Trophoblast cell (in vitro differentiated cells and primary cell): ENCODE measurements at regions not wholly inside any gene's neighbourhood (a gene's known extent, or its start where the extent isn't known, plus 50 kb on each side); places are given as distances from the start of the nearest gene placed in this dataset.

Source experiments
- DNase-seq, 2 donors: peaks; one replicate each; pipeline ENCODE4 v3.0.0-alpha.2; 2016
- H2AFZ ChIP-seq: 2 replicates; pipeline ENCODE4 v1.6.1; 2013; ENCODE audit warnings: low read length, moderate library complexity, mild to moderate bottlenecking; ENCODE audit not compliant: insufficient read depth, poor library complexity
- H2AK5ac ChIP-seq: 2 replicates; pipeline ENCODE4 v1.6.1; 2013; ENCODE audit warnings: mild to moderate bottlenecking, low read length
- H2BK120ac ChIP-seq: 2 replicates; pipeline ENCODE4 v1.6.1; 2013; ENCODE audit warnings: low read length, mild to moderate bottlenecking, moderate library complexity; ENCODE audit not compliant: insufficient read depth, poor library complexity
- H2BK12ac ChIP-seq: 2 replicates; pipeline ENCODE4 v1.6.1; 2013; ENCODE audit warnings: mild to moderate bottlenecking, low read length, moderate library complexity
- H2BK5ac ChIP-seq: 2 replicates; pipeline ENCODE4 v1.6.1; 2013; ENCODE audit warnings: low read length, low read depth, moderate library complexity, mild to moderate bottlenecking; ENCODE audit not compliant: poor library complexity
- H3K14ac ChIP-seq: 2 replicates; pipeline ENCODE4 v1.6.1; 2013; ENCODE audit warnings: mild to moderate bottlenecking, low read length
- H3K18ac ChIP-seq: 2 replicates; pipeline ENCODE4 v1.6.1; 2013; ENCODE audit warnings: mild to moderate bottlenecking, low read length
- H3K23ac ChIP-seq: 2 replicates; pipeline ENCODE4 v1.6.1; 2013; ENCODE audit warnings: low read length
- H3K27ac ChIP-seq: 2 replicates; pipeline ENCODE4 v1.5.1; 2013; ENCODE audit warnings: low read depth, mild to moderate bottlenecking, inconsistent platforms, low read length, moderate library complexity
- H3K27me3 ChIP-seq: 2 replicates; pipeline ENCODE4 v1.6.1; 2013; ENCODE audit warnings: inconsistent platforms, mild to moderate bottlenecking, low read length, moderate library complexity; ENCODE audit not compliant: insufficient read depth
- H3K36me3 ChIP-seq, 2 experiments: 1 replicate in 1 of 2; 2 replicates in 1 of 2; pipeline ENCODE4 v1.6.1; 2013; ENCODE audit warnings: low read length in 2 of 2, mild to moderate bottlenecking in 2 of 2, moderate library complexity in 1 of 2; ENCODE audit not compliant: insufficient read depth in 2 of 2, control insufficient read depth in 1 of 2
- H3K4ac ChIP-seq: 2 replicates; pipeline ENCODE4 v1.6.1; 2013; ENCODE audit warnings: low read depth, mild to moderate bottlenecking, low read length, moderate library complexity
- H3K4me1 ChIP-seq, 2 experiments: 1 replicate in 1 of 2; 2 replicates in 1 of 2; pipeline ENCODE4 v1.6.1; 2013; ENCODE audit warnings: low read length in 2 of 2, mild to moderate bottlenecking in 2 of 2, moderate library complexity in 1 of 2; ENCODE audit not compliant: insufficient read depth in 2 of 2, control insufficient read depth in 1 of 2
- H3K4me2 ChIP-seq: 2 replicates; pipeline ENCODE4 v1.6.1; 2013; ENCODE audit warnings: inconsistent platforms, mild to moderate bottlenecking, low read length, moderate library complexity
- H3K4me3 ChIP-seq: 2 replicates; pipeline ENCODE4 v1.5.1; 2013; ENCODE audit warnings: mild to moderate bottlenecking, low read depth, low read length, inconsistent platforms
- H3K79me1 ChIP-seq: one replicate; pipeline ENCODE4 v1.6.1; 2013; ENCODE audit warnings: low read length
- H3K79me2 ChIP-seq: 2 replicates; pipeline ENCODE4 v1.6.1; 2013; ENCODE audit warnings: low read length, mild to moderate bottlenecking; ENCODE audit not compliant: control insufficient read depth, insufficient read depth, poor library complexity
- H3K9ac ChIP-seq: 2 replicates; pipeline ENCODE4 v1.6.1; 2013; ENCODE audit warnings: mild to moderate bottlenecking, low read length
- H3K9me3 ChIP-seq: 2 replicates; pipeline ENCODE4 v1.6.1; 2013; ENCODE audit warnings: low read depth, mild to moderate bottlenecking, control low read depth, inconsistent platforms, low read length; ENCODE audit not compliant: insufficient read depth
- H4K12ac ChIP-seq: 2 replicates; pipeline ENCODE4 v1.6.1; 2013; ENCODE audit warnings: low read depth, mild to moderate bottlenecking, low read length, moderate library complexity
- H4K8ac ChIP-seq: 2 replicates; pipeline ENCODE4 v1.6.1; 2013; ENCODE audit warnings: low read depth, mild to moderate bottlenecking, low read length, moderate library complexity
- H4K91ac ChIP-seq: one replicate; pipeline ENCODE4 v1.6.1; 2013; ENCODE audit warnings: low read depth, mild to moderate bottlenecking, low read length, moderate library complexity
- WGBS: extraction: QIAGEN DNeasy Blood & Tissue Kit; methylation state at CpG from one replicate; pipeline ENCODE4 v1.1.7; 2013; ENCODE audit warnings: missing lambda C conversion rate; ENCODE audit not compliant: insufficient read length, insufficient coverage; ENCODE audit errors: extremely low coverage; 5-methylcytosine and 5-hydroxymethylcytosine counted together

DNA sequence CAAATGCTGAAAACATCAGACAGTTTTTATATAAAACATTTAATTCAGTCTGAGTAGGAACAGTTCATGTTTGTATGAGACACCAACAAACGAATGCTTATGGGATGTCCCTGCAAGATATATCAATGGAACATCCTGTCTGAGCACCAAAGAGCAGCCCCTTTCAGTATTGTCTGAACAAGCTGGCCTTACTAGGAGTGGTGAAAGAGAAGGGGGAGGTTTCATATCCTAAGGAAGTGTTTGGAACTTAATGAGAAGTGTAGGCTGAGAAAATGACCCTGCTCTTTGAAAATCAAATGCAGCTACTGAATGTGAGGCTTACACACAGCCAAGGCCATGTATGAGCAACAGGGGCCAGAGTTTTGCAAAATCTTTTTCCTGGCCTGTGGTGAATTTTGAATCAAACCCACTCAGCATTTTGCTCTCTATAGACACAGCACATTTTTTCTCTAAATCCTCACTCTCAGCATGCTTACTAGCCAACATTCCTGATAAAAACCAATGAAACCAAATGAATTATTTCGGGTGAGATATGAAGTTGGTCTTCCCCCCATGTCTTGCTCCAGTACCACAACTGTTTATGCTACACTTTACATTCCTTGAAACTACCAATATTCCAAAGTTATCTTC lies 119.4 kb downstream of the LUZP4 start:
- Histone ChIP-seq H2BK120ac (no peak overlapping the region), H3K4me1 (no peaks in the 10 kb centered on the region), H3K14ac (no peak overlapping the region), H3K23ac (no peak overlapping the region), H3K4me3 (no peak overlapping the region), H4K91ac (no peak overlapping the region), H4K8ac (no peak overlapping the region), H3K79me1 (no peaks in the 10 kb centered on the region), H2BK5ac (no peak overlapping the region), H3K79me2 (no peaks in the 10 kb centered on the region), H3K9me3 (no peaks in the 10 kb centered on the region), H2BK12ac (no peak overlapping the region), H3K9ac (no peak overlapping the region), H2AK5ac (no peak overlapping the region), H3K18ac (no peak overlapping the region), H3K27me3 (no peaks in the 10 kb centered on the region), H3K27ac (no peak overlapping the region), H4K12ac (no peak overlapping the region), H3K36me3 (no peaks in the 10 kb centered on the region), H3K4ac (no peak overlapping the region), H2AFZ (no peak overlapping the region), H3K4me2 (no peak overlapping the region)
- DNase-seq = no peak
- WGBS = no CpG with 5 or more reads among the region's 2 CpGs

DNA sequence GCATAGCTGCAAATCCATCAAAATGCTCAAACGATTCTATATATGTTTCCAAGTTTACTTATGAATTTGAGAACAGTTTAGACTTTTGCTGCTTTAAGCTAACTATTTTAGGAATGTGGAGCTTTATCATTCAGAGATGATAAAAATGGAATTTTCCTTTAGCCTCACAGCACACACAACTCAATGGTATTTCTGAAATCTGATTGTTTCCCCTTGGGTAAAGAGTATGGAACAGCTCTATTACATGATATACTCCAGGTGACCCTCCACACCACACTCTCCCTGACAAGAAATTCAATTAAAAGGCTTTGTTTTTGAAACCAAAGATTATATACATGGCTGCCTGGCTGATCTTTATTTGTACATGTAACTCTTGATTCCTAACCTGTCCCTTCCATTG lies 120.0 kb downstream of the LUZP4 start:
- no peaks in the 10 kb centered on the region for H3K9me3 ChIP-seq
- H3K14ac ChIP-seq = no peak overlapping the region
- H3K18ac ChIP-seq = no peak overlapping the region
- no peaks in the 10 kb centered on the region for H3K79me1 ChIP-seq
- no peak overlapping the region for H3K4me3 ChIP-seq
- no peak overlapping the region for H4K8ac ChIP-seq
- no peak overlapping the region for H3K9ac ChIP-seq
- no peak overlapping the region for H3K27ac ChIP-seq
- H4K91ac ChIP-seq = no peak overlapping the region
- no peak overlapping the region for H2BK120ac ChIP-seq
- no peak overlapping the region for H4K12ac ChIP-seq
- H2AFZ ChIP-seq = no peak overlapping the region
- no peaks in the 10 kb centered on the region for H3K4me1 ChIP-seq
- H2AK5ac ChIP-seq = no peak overlapping the region
- no peak overlapping the region for H2BK12ac ChIP-seq
- no peaks in the 10 kb centered on the region for H3K79me2 ChIP-seq
- no peak overlapping the region for H2BK5ac ChIP-seq
- WGBS = no CpG with 5 or more reads among the region's 1 CpG
- no peak overlapping the region for H3K23ac ChIP-seq
- H3K4ac ChIP-seq = no peak overlapping the region
- H3K27me3 ChIP-seq = no peaks in the 10 kb centered on the region
- DNase-seq = peak in 1 of 2 donors; percentile 11
- no peaks in the 10 kb centered on the region for H3K36me3 ChIP-seq
- no peak overlapping the region for H3K4me2 ChIP-seq

GRCh38 chrX:115410731-115411428 lies 121.4 kb downstream of the LUZP4 start:
- no peak overlapping the region for H3K4me2 ChIP-seq
- no peak overlapping the region for H2BK120ac ChIP-seq
- no peak overlapping the region for H2BK5ac ChIP-seq
- H4K8ac ChIP-seq = no peak overlapping the region
- H4K12ac ChIP-seq = no peak overlapping the region
- H3K14ac ChIP-seq = no peak overlapping the region
- no peak overlapping the region for H3K4ac ChIP-seq
- no CpG with 5 or more reads among the region's 5 CpGs for WGBS
- no peak overlapping the region for H2AFZ ChIP-seq
- H3K79me1 ChIP-seq = no peaks in the 10 kb centered on the region
- no peak overlapping the region for H4K91ac ChIP-seq
- no peak overlapping the region for H3K27ac ChIP-seq
- H3K36me3 ChIP-seq = no peaks in the 10 kb centered on the region
- no peak overlapping the region for H3K23ac ChIP-seq
- no peak overlapping the region for H2BK12ac ChIP-seq
- H3K18ac ChIP-seq = no peak overlapping the region
- no peaks in the 10 kb centered on the region for H3K4me1 ChIP-seq
- H3K79me2 ChIP-seq = no peaks in the 10 kb centered on the region
- H3K4me3 ChIP-seq = no peak overlapping the region
- H2AK5ac ChIP-seq = no peak overlapping the region
- no peaks in the 10 kb centered on the region for H3K9me3 ChIP-seq
- H3K27me3 ChIP-seq = no peaks in the 10 kb centered on the region
- H3K9ac ChIP-seq = no peak overlapping the region
- DNase-seq = no peak

- H3K27me3 ChIP-seq = no peaks in the 10 kb centered on the region
- H3K4ac ChIP-seq = no peak overlapping the region
- H3K4me1 ChIP-seq = no peaks in the 10 kb centered on the region
- DNase-seq = no peak
- H3K4me2 ChIP-seq = no peak overlapping the region
- no peak overlapping the region for H2BK5ac ChIP-seq
- H3K79me1 ChIP-seq = no peaks in the 10 kb centered on the region
- no peak overlapping the region for H4K91ac ChIP-seq
- H3K27ac ChIP-seq = no peak overlapping the region
- H2BK12ac ChIP-seq = no peak overlapping the region
- no peak overlapping the region for H2AK5ac ChIP-seq
- H3K4me3 ChIP-seq = no peak overlapping the region
- no peak overlapping the region for H3K23ac ChIP-seq
- no peak overlapping the region for H4K8ac ChIP-seq
- no CpG with 5 or more reads among the region's 7 CpGs for WGBS
- H3K9ac ChIP-seq = no peak overlapping the region
- no peak overlapping the region for H2BK120ac ChIP-seq
- H3K18ac ChIP-seq = no peak overlapping the region
- H4K12ac ChIP-seq = no peak overlapping the region
- H3K9me3 ChIP-seq = no peaks in the 10 kb centered on the region
- H3K14ac ChIP-seq = no peak overlapping the region
- H2AFZ ChIP-seq = no peak overlapping the region
- H3K36me3 ChIP-seq = no peaks in the 10 kb centered on the region
- no peaks in the 10 kb centered on the region for H3K79me2 ChIP-seq
These were observed 123.8 kb downstream of the LUZP4 start for GRCh38 chrX:115413246-115413878.
